ENCODE measurements at regions not wholly inside any gene's neighbourhood (a gene's known extent, or its start where the extent isn't known, plus 50 kb on each side); places are given as distances from the start of the nearest gene placed in this dataset.

GRCh38 chr3:194827486-194827885 is 141.8 kb downstream of the FAM43A start:
- Mint-ChIP-seq H3K27ac (no peak overlapping the region), H3K4me3 (no peak overlapping the region), H3K36me3 (ENCODE audit: low read depth) (no peaks in the 10 kb centered on the region), H3K27me3 (ENCODE audit: low read depth, poor library complexity) (peaks cover 6% of the 10 kb centered on the region), H3K9me3 (peaks cover 23% of the 10 kb centered on the region), H3K4me1 (peaks cover 6% of the 10 kb centered on the region)
- TF ChIP-seq CTCF (IDR thresholded peaks at IDR 0.05): no peak
- no peak for DNase-seq

GRCh38 chr3:194828116-194828515 is 142.4 kb downstream of the FAM43A start:
- Mint-ChIP-seq H3K9me3 (peaks cover 23% of the 10 kb centered on the region), H3K4me1 (peaks cover 6% of the 10 kb centered on the region), H3K27me3 (ENCODE audit: low read depth, poor library complexity) (peaks cover 6% of the 10 kb centered on the region), H3K27ac (no peak overlapping the region), H3K4me3 (no peak overlapping the region), H3K36me3 (ENCODE audit: low read depth) (no peaks in the 10 kb centered on the region)
- TF ChIP-seq CTCF (IDR thresholded peaks at IDR 0.05): no peak
- no peak for DNase-seq

- Mint-ChIP-seq H3K27ac (no peak overlapping the region), H3K4me1 (peaks cover 6% of the 10 kb centered on the region), H3K36me3 (ENCODE audit: low read depth) (no peaks in the 10 kb centered on the region), H3K9me3 (peaks cover 23% of the 10 kb centered on the region), H3K27me3 (ENCODE audit: low read depth, poor library complexity) (peaks cover 7% of the 10 kb centered on the region), H3K4me3 (no peak overlapping the region)
- no peak for TF ChIP-seq CTCF (IDR thresholded peaks at IDR 0.05)
- no peak for DNase-seq
Measured at GRCh38 chr3:194828926-194829325, 143.2 kb downstream of the FAM43A start.

- Mint-ChIP-seq H3K36me3 (ENCODE audit: low read depth) (no peaks in the 10 kb centered on the region), H3K4me3 (no peak overlapping the region)
Measured at GRCh38 chr3:194830401-194830800, 144.7 kb downstream of the FAM43A start.

GRCh38 chr3:194830978-194831377 is 145.3 kb downstream of the FAM43A start:
- DNase-seq: no peak
- H3K27me3 Mint-ChIP-seq (ENCODE audit: low read depth, poor library complexity): peaks cover 11% of the 10 kb centered on the region
- H3K4me1 Mint-ChIP-seq: peaks cover 6% of the 10 kb centered on the region
- no peak overlapping the region for H3K4me3 Mint-ChIP-seq
- H3K27ac Mint-ChIP-seq: no peak overlapping the region
- no peaks in the 10 kb centered on the region for H3K36me3 Mint-ChIP-seq (ENCODE audit: low read depth)
- TF ChIP-seq CTCF (IDR thresholded peaks at IDR 0.05): no peak
- peaks cover 23% of the 10 kb centered on the region for H3K9me3 Mint-ChIP-seq

More at GRCh38 chr3:194830401-194830800, 144.7 kb downstream of the FAM43A start:
- Mint-ChIP-seq H3K27me3 (ENCODE audit: low read depth, poor library complexity) (peaks cover 11% of the 10 kb centered on the region), H3K4me1 (peaks cover 6% of the 10 kb centered on the region), H3K27ac (no peak overlapping the region), H3K9me3 (peaks cover 23% of the 10 kb centered on the region)
- TF ChIP-seq CTCF (IDR thresholded peaks at IDR 0.05): no peak
- no peak for DNase-seq

- Mint-ChIP-seq H3K4me1 (peaks cover 11% of the 10 kb centered on the region), H3K27me3 (ENCODE audit: low read depth, poor library complexity) (peaks cover 15% of the 10 kb centered on the region), H3K9me3 (peaks cover 23% of the 10 kb centered on the region), H3K27ac (no peak overlapping the region), H3K36me3 (ENCODE audit: low read depth) (no peaks in the 10 kb centered on the region), H3K4me3 (no peak overlapping the region)
- no peak for DNase-seq
- TF ChIP-seq CTCF (IDR thresholded peaks at IDR 0.05): no peak
Measured at GRCh38 chr3:194832346-194833104, 146.8 kb downstream of the FAM43A start.

Data from nephron progenitor cell (in vitro differentiated cells).